CMK (cell line): ENCODE measurements at regions not wholly inside any gene's neighbourhood (a gene's known extent, or its start where the extent isn't known, plus 50 kb on each side); places are given as distances from the start of the nearest gene placed in this dataset.
"Not testable (repeated sequence)": the region's sequence is repeated elsewhere in the genome, so short reads cannot be mapped to it uniquely, and the experiment has no call there.

ENCODE experiments used
- DNase-seq: peaks from one replicate; pipeline ENCODE4 v3.0.0-alpha.2; 2010; ENCODE audit warnings: low read depth

GRCh38 chr9:94472806-94473360 lies 82.0 kb upstream of the PCAT7 start:
- no peak for DNase-seq

- DNase-seq, result no peak
Observed at GRCh38 chr9:94478755-94479730, 75.8 kb upstream of the PCAT7 start.

GRCh38 chr9:94479757-94480156 lies 75.1 kb upstream of the PCAT7 start:
- DNase-seq, result no peak

GRCh38 chr9:94480205-94480604 lies 74.7 kb upstream of the PCAT7 start:
- no peak for DNase-seq

- no peak for DNase-seq
Observed at GRCh38 chr9:94482110-94482509, 72.8 kb upstream of the PCAT7 start.

- DNase-seq, result no peak
Observed at GRCh38 chr9:94490465-94490864, 64.4 kb upstream of the PCAT7 start.

GRCh38 chr9:94492125-94492524 lies 62.8 kb upstream of the PCAT7 start:
- DNase-seq, result not testable (repeated sequence)

GRCh38 chr9:94498801-94499453 lies 56.0 kb upstream of the PCAT7 start:
- DNase-seq, result no peak

- DNase-seq, result no peak
Observed at GRCh38 chr9:94504358-94504757, 50.5 kb upstream of the PCAT7 start.
